Activated CD8-positive, alpha-beta T cell treated with anti-CD3 and anti-CD28 coated beads, Interleukin-2, amount 10 ng/mL, durations not matched to agents 7 days and 5 days (primary cell): ENCODE measurements at regions not wholly inside any gene's neighbourhood (a gene's known extent, or its start where the extent isn't known, plus 50 kb on each side); places are given as distances from the start of the nearest gene placed in this dataset.

ENCODE experiments used
- ATAC-seq: fragments of 150-1000 bp; cut with Tn5 transposase; one replicate; pipeline ENCODE4 v1.10.0; 2021; ENCODE audit warnings: moderate library complexity
- CTCF ChIA-PET: fragments of 350-600 bp; sonication (Branson Sonifier 250); formaldehyde crosslinking; loops from one replicate; lab custom pipeline; 2021; ENCODE audit warnings: antibody characterized with exemption; lab: Charles Lee
- POLR2A ChIA-PET: fragments of 350-600 bp; sonication (Branson Sonifier 250); formaldehyde crosslinking; loops from one replicate; lab custom pipeline; 2021; ENCODE audit warnings: antibody characterized with exemption; lab: Charles Lee
- DNase-seq: peaks from one replicate; pipeline ENCODE4 v3.0.0-alpha.2; 2020
- H3K27ac Mint-ChIP-seq: one replicate; pipeline ENCODE4 v1.8.0; 2021; ENCODE audit warnings: mild to moderate bottlenecking, mixed read lengths
- H3K27me3 Mint-ChIP-seq: one replicate; pipeline ENCODE4 v1.8.0; 2021; ENCODE audit warnings: low read depth, mixed read lengths
- H3K36me3 Mint-ChIP-seq: one replicate; pipeline ENCODE4 v1.8.0; 2021; ENCODE audit warnings: low read depth, mixed read lengths
- H3K4me1 Mint-ChIP-seq: one replicate; pipeline ENCODE4 v1.8.0; 2021; ENCODE audit warnings: low read depth, mixed read lengths
- H3K4me3 Mint-ChIP-seq: one replicate; pipeline ENCODE4 v1.8.0; 2021; ENCODE audit warnings: mild to moderate bottlenecking, mixed read lengths
- H3K9me3 Mint-ChIP-seq: one replicate; pipeline ENCODE4 v1.8.0; 2022; ENCODE audit warnings: mixed read lengths; ENCODE audit not compliant: insufficient read depth

- Mint-ChIP-seq H3K4me3 (no peak overlapping the region), H3K27me3 (no peaks in the 10 kb centered on the region), H3K9me3 (no peaks in the 10 kb centered on the region), H3K4me1 (no peaks in the 10 kb centered on the region), H3K36me3 (no peaks in the 10 kb centered on the region), H3K27ac (no peak overlapping the region)
- DNase-seq = no peak
- ChIA-PET POLR2A (no interaction called here), CTCF (interaction anchor here (0.7 kb wide), 1 partner anchor 15 kb away, joined by 3 read pairs; no protein-coding TSS in a partner anchor)
- no peak for ATAC-seq
These were observed 336.2 kb downstream of the MID1IP1 start for GRCh38 chrX:39137363-39137954.

- no peak for DNase-seq
- no peak overlapping the region for H3K27ac Mint-ChIP-seq
- no peaks in the 10 kb centered on the region for H3K4me1 Mint-ChIP-seq
- ChIA-PET CTCF (no interaction called here), POLR2A (no interaction called here)
- H3K4me3 Mint-ChIP-seq = no peak overlapping the region
- no peaks in the 10 kb centered on the region for H3K9me3 Mint-ChIP-seq
- no peaks in the 10 kb centered on the region for H3K36me3 Mint-ChIP-seq
- H3K27me3 Mint-ChIP-seq = no peaks in the 10 kb centered on the region
- no peak for ATAC-seq
These were observed 339.3 kb downstream of the MID1IP1 start for GRCh38 chrX:39140581-39140980.

- POLR2A ChIA-PET = no interaction called here
- Mint-ChIP-seq H3K27me3 (no peaks in the 10 kb centered on the region), H3K9me3 (no peaks in the 10 kb centered on the region), H3K4me3 (no peak overlapping the region), H3K27ac (no peak overlapping the region), H3K36me3 (no peaks in the 10 kb centered on the region), H3K4me1 (no peaks in the 10 kb centered on the region)
- CTCF ChIA-PET = no interaction called here
- DNase-seq = no peak
- no peak for ATAC-seq
These were observed 343.1 kb downstream of the MID1IP1 start for GRCh38 chrX:39144323-39144722.

GRCh38 chrX:39144956-39145355, 343.7 kb downstream of the MID1IP1 start:
- POLR2A ChIA-PET = no interaction called here
- Mint-ChIP-seq H3K4me3 (no peak overlapping the region), H3K27me3 (no peaks in the 10 kb centered on the region), H3K36me3 (no peaks in the 10 kb centered on the region), H3K27ac (no peak overlapping the region), H3K4me1 (no peaks in the 10 kb centered on the region), H3K9me3 (no peaks in the 10 kb centered on the region)
- CTCF ChIA-PET = no interaction called here
- DNase-seq (no peak), ATAC-seq (no peak)

- CTCF ChIA-PET = no interaction called here
- no peaks in the 10 kb centered on the region for H3K9me3 Mint-ChIP-seq
- no peaks in the 10 kb centered on the region for H3K4me1 Mint-ChIP-seq
- H3K36me3 Mint-ChIP-seq = no peaks in the 10 kb centered on the region
- DNase-seq = no peak
- POLR2A ChIA-PET = no interaction called here
- H3K27me3 Mint-ChIP-seq = no peaks in the 10 kb centered on the region
- H3K4me3 Mint-ChIP-seq = no peak overlapping the region
- H3K27ac Mint-ChIP-seq = no peak overlapping the region
- ATAC-seq = no peak
These were observed 344.6 kb downstream of the MID1IP1 start for GRCh38 chrX:39145859-39146258.

GRCh38 chrX:39149761-39150160, 348.5 kb downstream of the MID1IP1 start:
- H3K4me3 Mint-ChIP-seq = no peak overlapping the region
- H3K27me3 Mint-ChIP-seq = no peaks in the 10 kb centered on the region
- ChIA-PET POLR2A (no interaction called here), CTCF (interaction anchor here (0.6 to 1.9 kb wide), 10 partner anchors 9 to 383 kb away, joined by 3 to 8 read pairs (median 4); no protein-coding TSS in a partner anchor)
- DNase-seq (peak; percentile 60), ATAC-seq (no peak)
- H3K36me3 Mint-ChIP-seq = no peaks in the 10 kb centered on the region
- no peaks in the 10 kb centered on the region for H3K9me3 Mint-ChIP-seq
- no peak overlapping the region for H3K27ac Mint-ChIP-seq
- H3K4me1 Mint-ChIP-seq = no peaks in the 10 kb centered on the region

- Mint-ChIP-seq H3K9me3 (no peaks in the 10 kb centered on the region), H3K36me3 (no peaks in the 10 kb centered on the region), H3K27me3 (no peaks in the 10 kb centered on the region), H3K4me3 (no peak overlapping the region), H3K4me1 (no peaks in the 10 kb centered on the region), H3K27ac (no peak overlapping the region)
- ChIA-PET POLR2A (no interaction called here), CTCF (interaction anchor here (0.8 to 1.9 kb wide), 6 partner anchors 9 to 382 kb away, joined by 3 to 8 read pairs (median 4); no protein-coding TSS in a partner anchor)
- ATAC-seq = no peak
- no peak for DNase-seq
These were observed 349.0 kb downstream of the MID1IP1 start for GRCh38 chrX:39150220-39150619.

- ATAC-seq (no peak), DNase-seq (no peak)
- Mint-ChIP-seq H3K36me3 (no peaks in the 10 kb centered on the region), H3K4me1 (no peaks in the 10 kb centered on the region), H3K27ac (no peak overlapping the region), H3K4me3 (no peak overlapping the region), H3K9me3 (no peaks in the 10 kb centered on the region), H3K27me3 (no peaks in the 10 kb centered on the region)
- ChIA-PET POLR2A (no interaction called here), CTCF (no interaction called here)
These were observed 349.4 kb downstream of the MID1IP1 start for GRCh38 chrX:39150621-39151020.

- Mint-ChIP-seq H3K9me3 (no peaks in the 10 kb centered on the region), H3K27me3 (no peaks in the 10 kb centered on the region), H3K36me3 (no peaks in the 10 kb centered on the region), H3K4me3 (no peak overlapping the region), H3K27ac (no peak overlapping the region), H3K4me1 (no peaks in the 10 kb centered on the region)
- DNase-seq (peak; percentile 45), ATAC-seq (no peak)
- ChIA-PET CTCF (interaction anchor here (0.9 to 2.1 kb wide), 11 partner anchors 8 to 398 kb away, joined by 3 to 7 read pairs (median 4); no protein-coding TSS in a partner anchor), POLR2A (no interaction called here)
These were observed 350.9 kb downstream of the MID1IP1 start for GRCh38 chrX:39152106-39152649.

GRCh38 chrX:39156051-39156450, 354.8 kb downstream of the MID1IP1 start:
- CTCF ChIA-PET = no interaction called here
- no peak for ATAC-seq
- H3K9me3 Mint-ChIP-seq = no peaks in the 10 kb centered on the region
- no peak for DNase-seq
- H3K4me1 Mint-ChIP-seq = no peaks in the 10 kb centered on the region
- H3K27ac Mint-ChIP-seq = no peak overlapping the region
- H3K27me3 Mint-ChIP-seq = no peaks in the 10 kb centered on the region
- H3K36me3 Mint-ChIP-seq = no peaks in the 10 kb centered on the region
- no peak overlapping the region for H3K4me3 Mint-ChIP-seq
- POLR2A ChIA-PET = no interaction called here

- Mint-ChIP-seq H3K4me3 (no peak overlapping the region), H3K9me3 (no peaks in the 10 kb centered on the region), H3K4me1 (peaks cover 2% of the 10 kb centered on the region), H3K27me3 (no peaks in the 10 kb centered on the region), H3K36me3 (no peaks in the 10 kb centered on the region), H3K27ac (no peak overlapping the region)
- POLR2A ChIA-PET = no interaction called here
- no peak for DNase-seq
- CTCF ChIA-PET = no interaction called here
- ATAC-seq = no peak
These were observed 355.7 kb downstream of the MID1IP1 start for GRCh38 chrX:39157006-39157405.

GRCh38 chrX:39157796-39158195, 356.5 kb downstream of the MID1IP1 start:
- ChIA-PET POLR2A (no interaction called here), CTCF (interaction anchor here (0.8 kb wide), 1 partner anchor 292 kb away, joined by 3 read pairs; no protein-coding TSS in a partner anchor)

More at GRCh38 chrX:39157796-39158195, 356.5 kb downstream of the MID1IP1 start:
- DNase-seq (no peak), ATAC-seq (no peak)
- Mint-ChIP-seq H3K27me3 (no peaks in the 10 kb centered on the region), H3K4me1 (peaks cover 2% of the 10 kb centered on the region), H3K4me3 (no peak overlapping the region), H3K9me3 (no peaks in the 10 kb centered on the region), H3K36me3 (no peaks in the 10 kb centered on the region), H3K27ac (no peak overlapping the region)
